ENCODE measurements at regions not wholly inside any gene's neighbourhood (a gene's known extent, or its start where the extent isn't known, plus 50 kb on each side); places are given as distances from the start of the nearest gene placed in this dataset.

- DNase-seq (no peak), ATAC-seq (ENCODE audit: low read depth) (no peak)
- H3K4me1 ChIP-seq (ENCODE audit: control insufficient read depth, insufficient read depth, low read length): no peaks in the 10 kb centered on the region
- H3K56ac ChIP-seq (ENCODE audit: extremely low read depth, insufficient read depth, low read length): no peak overlapping the region
- no peak overlapping the region for H4K91ac ChIP-seq (ENCODE audit: insufficient read depth, low read depth, low read length)
- H2BK15ac ChIP-seq (ENCODE audit: low read depth, low read length): no peak overlapping the region
- no peaks in the 10 kb centered on the region for H3K79me1 ChIP-seq (ENCODE audit: low read depth in 1 of 2, low read length in 2 of 2)
- no peak overlapping the region for H2BK5ac ChIP-seq (ENCODE audit: low read depth, low read length, poor library complexity, severe bottlenecking)
- H3K36me3 ChIP-seq (ENCODE audit: control insufficient read depth, insufficient read depth, low read length): no peaks in the 10 kb centered on the region
- peaks cover 84% of the 10 kb centered on the region for H3K27me3 ChIP-seq (ENCODE audit: control insufficient read depth, insufficient read depth, low read length)
- peak overlapping the region; percentile 44; the same call in 1 of the 2 replicates for H3K4me3 ChIP-seq (ENCODE audit: insufficient read depth, low read depth, low read length)
- no peak overlapping the region for H3K18ac ChIP-seq (ENCODE audit: low read depth, low read length)
- CTCF ChIA-PET: no interaction called here
- no peak overlapping the region for H2BK120ac ChIP-seq (ENCODE audit: low read depth, low read length)
- no peak overlapping the region for H4K8ac ChIP-seq (ENCODE audit: low read depth in 2 of 2, low read length in 2 of 2)
- BruUV-seq (replicated peaks): no TSS peak
- no peak overlapping the region for H2BK20ac ChIP-seq (ENCODE audit: low read depth, low read length)
- H2AK9ac ChIP-seq (replicated peaks; ENCODE audit: low read depth, low read length, poor library complexity): no peak overlapping the region
- peak overlapping the region; percentile 91 for H2AFZ ChIP-seq (replicated peaks; ENCODE audit: low read length, poor library complexity)
- H3K27ac ChIP-seq (ENCODE audit: insufficient read depth, low read length): no peak overlapping the region
- no peaks in the 10 kb centered on the region for H3K9me3 ChIP-seq (ENCODE audit: control insufficient read depth, insufficient read depth, low read length)
- POLR2A ChIA-PET (ENCODE audit: unreplicated experiment): no interaction called here
- H3K4me2 ChIP-seq (ENCODE audit: low read depth, low read length): peak overlapping the region; percentile 57
- no peak overlapping the region for H3K14ac ChIP-seq (replicated peaks; ENCODE audit: low read depth, low read length)
- no peak overlapping the region for H3K23ac ChIP-seq (ENCODE audit: low read depth, low read length)
- intact Hi-C loops (cut with micrococcal nuclease) (loop anchor here (5.0 kb wide), 1 partner anchor 157 kb away; no protein-coding TSS in a partner anchor), dilution Hi-C loops (cut with HindIII; ENCODE audit: low sequenced_read_pairs, unreplicated experiment) (no loop called here), in situ Hi-C loops (cut with MboI; ENCODE audit: low sequenced_read_pairs) (loop anchor here (10.0 kb wide), 1 partner anchor 265 kb away; no protein-coding TSS in a partner anchor)
- no peak overlapping the region for H3K9ac ChIP-seq (ENCODE audit: low read depth, low read length)
- H4K5ac ChIP-seq (ENCODE audit: low read depth, low read length): no peak overlapping the region
- no peak overlapping the region for H3K4ac ChIP-seq (ENCODE audit: low read depth, low read length)
- H3K9me1 ChIP-seq (ENCODE audit: insufficient read depth, low read length): peaks cover 2% of the 10 kb centered on the region; the same call in 1 of the 2 replicates
- H4K20me1 ChIP-seq (ENCODE audit: insufficient read depth, low read length): no peaks in the 10 kb centered on the region
- TF ChIP-seq SMC3 (IDR thresholded peaks at IDR 0.05; ENCODE audit: low read depth, low read length) (no peak), RCOR1 (IDR thresholded peaks at IDR 0.05; ENCODE audit: insufficient replicate concordance, low read length) (no peak), CEBPB (IDR thresholded peaks at IDR 0.05; ENCODE audit: low read depth, low read length) (no peak), CHD1 (IDR thresholded peaks at IDR 0.05; ENCODE audit: low read depth, low read length) (no peak), MAFK (IDR thresholded peaks at IDR 0.05; ENCODE audit: low read depth, low read length) (no peak), NFE2L2 (IDR thresholded peaks at IDR 0.05; ENCODE audit: low read depth, low read length) (no peak), POLR2A (IDR thresholded peaks at IDR 0.05; ENCODE audit: low read depth, low read length) (no peak)
- no peak overlapping the region for H2AK5ac ChIP-seq (ENCODE audit: low read depth, low read length)
- WGBS, 2 experiments (ENCODE audit: extremely low coverage in 2 of 2, insufficient read length in 1 of 2): no CpG with 5 or more reads among the region's 5 CpGs
These were observed 100.6 kb upstream of the HSD17B12 start for GRCh38 chr11:43579919-43580276.

All from IMR-90 (cell line).